ENCODE measurements at regions not wholly inside any gene's neighbourhood (a gene's known extent, or its start where the extent isn't known, plus 50 kb on each side); places are given as distances from the start of the nearest gene placed in this dataset. TPM values are rescaled to one million over a fixed set of nuclear protein-coding genes. Genes with fewer than 3 reads are reported as not detected.

Small RNA genes lying in the stretch of these regions (microRNA-seq; reads per million reads assigned to microRNA genes)
- gene AL353803.5 (ENCODE audit: insufficient read depth, insufficient read length) (not detected), gene RN7SL159P (ENCODE audit: insufficient read depth, insufficient read length) (not detected)

Small RNA genes lying in the stretch of these regions (small RNA-seq; reads per million reads assigned to genes)
- gene AL353803.5 (0 reads per million in 5 experiments), gene RN7SL159P (0 reads per million in 5 experiments)
